ENCODE measurements at regions not wholly inside any gene's neighbourhood (a gene's known extent, or its start where the extent isn't known, plus 50 kb on each side); places are given as distances from the start of the nearest gene placed in this dataset.

DNA sequence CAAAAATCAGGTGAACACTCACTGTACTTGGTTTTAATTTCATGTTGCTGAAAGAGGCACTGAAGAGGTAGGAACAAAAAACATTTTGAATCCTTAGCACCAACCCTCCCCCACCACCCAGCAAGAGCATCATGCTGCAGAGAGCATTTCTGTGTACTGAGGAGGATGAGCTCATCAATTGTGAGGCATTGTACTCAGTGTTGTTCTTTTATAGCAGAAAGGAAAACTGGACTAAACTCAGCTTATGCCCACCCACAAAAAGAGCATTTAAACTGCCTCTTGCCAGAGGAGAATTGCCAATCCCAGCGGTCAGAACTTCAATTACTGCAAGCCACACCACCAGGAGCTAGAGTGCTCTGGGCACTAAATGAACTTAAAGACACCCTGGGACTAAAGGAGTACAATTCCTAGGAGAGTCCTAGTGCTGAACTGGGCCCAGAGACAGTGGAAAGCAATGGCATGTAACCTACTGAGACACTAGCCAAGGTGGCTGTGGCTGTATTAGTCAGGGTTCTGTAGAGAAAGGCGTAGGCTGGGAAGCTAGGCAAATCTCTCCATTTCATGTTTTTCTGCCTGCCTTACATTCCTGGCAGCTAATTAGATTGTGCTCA is 280.7 kb upstream of the KLHL4 start:
- intact Hi-C loops (cut with micrococcal nuclease; ENCODE audit: unreplicated experiment), result no loop called here
- H3K36me3 ChIP-seq (ENCODE audit: insufficient read depth, low read length, poor library complexity, severe bottlenecking), result no peaks in the 10 kb centered on the region
- BruUV-seq (replicated peaks), result no TSS peak
- ChIA-PET POLR2A (ENCODE audit: low non-redundant PET) (no interaction called here), CTCF (no interaction called here)
- DNase-seq (ENCODE audit: low spot score), result no peak
- no peaks in the 10 kb centered on the region for H3K9me3 ChIP-seq (ENCODE audit: low read depth, low read length, poor library complexity, severe bottlenecking)
- TF ChIP-seq, protein P1, sequence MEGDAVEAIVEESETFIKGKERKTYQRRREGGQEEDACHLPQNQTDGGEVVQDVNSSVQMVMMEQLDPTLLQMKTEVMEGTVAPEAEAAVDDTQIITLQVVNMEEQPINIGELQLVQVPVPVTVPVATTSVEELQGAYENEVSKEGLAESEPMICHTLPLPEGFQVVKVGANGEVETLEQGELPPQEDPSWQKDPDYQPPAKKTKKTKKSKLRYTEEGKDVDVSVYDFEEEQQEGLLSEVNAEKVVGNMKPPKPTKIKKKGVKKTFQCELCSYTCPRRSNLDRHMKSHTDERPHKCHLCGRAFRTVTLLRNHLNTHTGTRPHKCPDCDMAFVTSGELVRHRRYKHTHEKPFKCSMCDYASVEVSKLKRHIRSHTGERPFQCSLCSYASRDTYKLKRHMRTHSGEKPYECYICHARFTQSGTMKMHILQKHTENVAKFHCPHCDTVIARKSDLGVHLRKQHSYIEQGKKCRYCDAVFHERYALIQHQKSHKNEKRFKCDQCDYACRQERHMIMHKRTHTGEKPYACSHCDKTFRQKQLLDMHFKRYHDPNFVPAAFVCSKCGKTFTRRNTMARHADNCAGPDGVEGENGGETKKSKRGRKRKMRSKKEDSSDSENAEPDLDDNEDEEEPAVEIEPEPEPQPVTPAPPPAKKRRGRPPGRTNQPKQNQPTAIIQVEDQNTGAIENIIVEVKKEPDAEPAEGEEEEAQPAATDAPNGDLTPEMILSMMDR (conservative IDR thresholded peaks at IDR 0.05; ENCODE audit: low read depth, low read length), result no peak
- no peak for TF ChIP-seq EZH2 (IDR thresholded peaks at IDR 0.05; ENCODE audit: borderline replicate concordance, low read depth, low read length, poor library complexity, severe bottlenecking)
- no peak overlapping the region for H3K27ac ChIP-seq (ENCODE audit: low read depth, low read length, poor library complexity, severe bottlenecking)
- H3K4me3 ChIP-seq (ENCODE audit: low read depth, low read length, poor library complexity, severe bottlenecking), result no peak overlapping the region
- H3K27me3 ChIP-seq (replicated peaks; ENCODE audit: insufficient read depth, low read depth, low read length, poor library complexity), result no peaks in the 10 kb centered on the region
- no peaks in the 10 kb centered on the region for H3K4me1 ChIP-seq (ENCODE audit: insufficient read depth, low read length, poor library complexity, severe bottlenecking)

DNA sequence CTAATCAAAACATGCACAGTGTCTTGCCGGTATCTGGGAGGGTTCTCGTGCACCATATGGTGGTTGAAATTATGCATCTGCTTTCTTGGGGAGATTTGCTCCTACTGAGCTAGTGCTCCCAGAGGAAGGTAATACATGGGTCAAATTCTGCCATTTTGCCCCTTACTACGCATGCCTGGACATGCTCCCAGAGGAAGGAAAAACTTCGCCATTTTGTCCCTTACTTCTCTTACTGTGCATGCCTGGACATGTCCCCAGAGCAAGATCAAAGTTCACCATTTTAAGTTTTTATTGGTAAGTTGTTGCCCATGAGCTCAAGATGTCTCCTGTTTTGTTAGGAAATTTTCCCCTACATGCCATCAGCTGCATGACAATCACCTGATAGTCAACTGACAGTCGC is 252.1 kb upstream of the KLHL4 start:
- no peak overlapping the region for H3K4me3 ChIP-seq (ENCODE audit: low read depth, low read length, poor library complexity, severe bottlenecking)
- H3K9me3 ChIP-seq (ENCODE audit: low read depth, low read length, poor library complexity, severe bottlenecking), result peaks cover 3% of the 10 kb centered on the region
- BruUV-seq (replicated peaks), result no TSS peak
- no peaks in the 10 kb centered on the region for H3K36me3 ChIP-seq (ENCODE audit: insufficient read depth, low read length, poor library complexity, severe bottlenecking)
- H3K4me1 ChIP-seq (ENCODE audit: insufficient read depth, low read length, poor library complexity, severe bottlenecking), result no peaks in the 10 kb centered on the region
- no peaks in the 10 kb centered on the region for H3K27me3 ChIP-seq (replicated peaks; ENCODE audit: insufficient read depth, low read depth, low read length, poor library complexity)
- TF ChIP-seq, protein P1 (conservative IDR thresholded peaks at IDR 0.05; ENCODE audit: low read depth, low read length), result no peak
- TF ChIP-seq EZH2 (IDR thresholded peaks at IDR 0.05; ENCODE audit: borderline replicate concordance, low read depth, low read length, poor library complexity, severe bottlenecking), result no peak
- no peak for DNase-seq (ENCODE audit: low spot score)
- ChIA-PET POLR2A (ENCODE audit: low non-redundant PET) (no interaction called here), CTCF (no interaction called here)
- intact Hi-C loops (cut with micrococcal nuclease; ENCODE audit: unreplicated experiment), result no loop called here
- no peak overlapping the region for H3K27ac ChIP-seq (ENCODE audit: low read depth, low read length, poor library complexity, severe bottlenecking)

DNA sequence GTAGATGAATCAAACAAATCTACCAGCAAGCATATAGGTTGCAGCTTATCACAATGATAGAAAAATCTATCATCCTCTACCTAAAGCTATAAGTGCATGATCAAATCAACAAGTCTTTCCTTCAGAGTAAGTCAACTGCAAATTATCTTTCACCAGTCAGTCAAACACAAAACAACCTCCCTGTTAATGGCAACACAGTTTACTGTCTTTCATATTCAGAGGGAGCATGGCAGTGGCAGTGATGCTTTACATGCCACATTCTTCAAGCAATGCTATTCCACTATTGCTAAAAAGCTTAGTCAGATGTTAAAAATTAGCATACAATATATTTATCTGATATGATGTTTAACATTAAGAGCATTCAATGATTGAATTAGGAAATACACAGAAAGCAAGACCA is 245.1 kb upstream of the KLHL4 start:
- TF ChIP-seq, protein P1 (conservative IDR thresholded peaks at IDR 0.05; ENCODE audit: low read depth, low read length), result no peak
- Histone ChIP-seq H3K4me3 (ENCODE audit: low read depth, low read length, poor library complexity, severe bottlenecking) (no peak overlapping the region), H3K27ac (ENCODE audit: low read depth, low read length, poor library complexity, severe bottlenecking) (no peak overlapping the region), H3K36me3 (ENCODE audit: insufficient read depth, low read length, poor library complexity, severe bottlenecking) (no peaks in the 10 kb centered on the region), H3K27me3 (replicated peaks; ENCODE audit: insufficient read depth, low read depth, low read length, poor library complexity) (no peaks in the 10 kb centered on the region), H3K9me3 (ENCODE audit: low read depth, low read length, poor library complexity, severe bottlenecking) (peaks cover 3% of the 10 kb centered on the region), H3K4me1 (ENCODE audit: insufficient read depth, low read length, poor library complexity, severe bottlenecking) (no peaks in the 10 kb centered on the region)
- BruUV-seq (replicated peaks), result no TSS peak
- ChIA-PET POLR2A (ENCODE audit: low non-redundant PET) (no interaction called here), CTCF (no interaction called here)
- intact Hi-C loops (cut with micrococcal nuclease; ENCODE audit: unreplicated experiment), result no loop called here
- DNase-seq (ENCODE audit: low spot score), result no peak

Data from A673 (cell line).